PC-3 (cell line): ENCODE measurements at regions not wholly inside any gene's neighbourhood (a gene's known extent, or its start where the extent isn't known, plus 50 kb on each side); places are given as distances from the start of the nearest gene placed in this dataset.

Experiments used
- CTCF ChIP-seq: fragments of 300-600 bp; sonication (generic); conservative IDR thresholded peaks from 2 replicates; pipeline ENCODE4 v1.5.1; 2017; ENCODE audit warnings: antibody characterized with exemption, low read depth, mild to moderate bottlenecking, low read length
- EZH2 ChIP-seq: fragments of 300-600 bp; sonication (generic); IDR thresholded peaks from one replicate; pipeline ENCODE4 v1.6.1; 2017; ENCODE audit warnings: antibody characterized with exemption, mild to moderate bottlenecking, low read length; ENCODE audit not compliant: unreplicated experiment
- EZH2phosphoT487 ChIP-seq: fragments of 300-600 bp; sonication (generic); IDR thresholded peaks from 2 replicates; pipeline ENCODE4 v1.6.1; 2018; ENCODE audit warnings: mild to moderate bottlenecking, antibody characterized with exemption, low read length, borderline replicate concordance

GRCh38 chr6:56897789-56898529 is 56.9 kb upstream of the BEND6 start:
- TF ChIP-seq CTCF = no peak
- no peak for TF ChIP-seq EZH2
- TF ChIP-seq EZH2phosphoT487 = no peak
